GM18499 (cell line): ENCODE measurements at regions not wholly inside any gene's neighbourhood (a gene's known extent, or its start where the extent isn't known, plus 50 kb on each side); places are given as distances from the start of the nearest gene placed in this dataset.
"Not testable (repeated sequence)": the region's sequence is repeated elsewhere in the genome, so short reads cannot be mapped to it uniquely, and the experiment has no call there.

ENCODE experiments used
- ATAC-seq: cut with Tn5 transposase; IDR thresholded peaks from one replicate; pipeline ENCODE4 v1.9.1; 2021; ENCODE audit warnings: moderate number of reproducible peaks; ENCODE audit not compliant: insufficient read depth, unreplicated experiment

DNA sequence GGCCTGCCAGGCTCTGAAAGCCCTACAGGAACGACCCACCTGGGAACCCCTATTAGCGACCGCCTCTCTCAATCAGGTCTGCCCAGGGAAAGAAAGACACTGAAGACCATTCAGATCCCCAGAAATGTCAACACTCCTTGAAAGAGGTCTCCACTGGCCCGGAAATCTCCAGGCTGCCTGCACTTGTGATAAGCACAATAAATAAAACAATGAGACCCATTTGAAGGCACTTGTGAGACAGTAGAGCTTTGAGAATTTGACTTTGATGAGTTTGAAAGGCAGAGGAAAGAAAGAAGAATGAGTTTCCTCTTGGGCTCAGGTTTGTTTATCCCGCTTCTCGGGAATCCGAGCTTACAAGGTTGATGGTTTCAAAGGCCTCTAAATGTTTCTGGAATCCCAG, 416.3 kb downstream of the BUD13 start:
- ATAC-seq = no peak

DNA sequence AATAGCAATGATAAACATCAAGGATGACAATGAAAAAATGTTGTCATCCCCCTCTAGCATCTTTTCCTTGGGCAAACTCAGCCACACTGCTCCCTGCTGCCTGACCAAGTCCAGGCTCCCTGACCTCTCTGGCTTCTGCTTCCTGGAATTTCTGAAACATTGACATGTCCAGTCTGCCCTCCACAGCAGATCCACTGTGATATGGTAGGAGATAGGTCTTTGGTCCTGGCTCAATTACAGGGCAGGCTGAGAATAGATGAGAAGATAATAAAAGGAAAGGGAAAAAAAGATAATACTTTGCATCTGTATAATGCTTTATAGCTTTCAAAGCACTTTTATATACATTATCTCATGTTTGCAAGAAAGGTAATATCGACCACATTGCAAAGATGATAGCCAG, 417.7 kb downstream of the BUD13 start:
- ATAC-seq = no peak

GRCh38 chr11:116353589-116353988, 419.2 kb downstream of the BUD13 start:
- ATAC-seq = no peak

DNA sequence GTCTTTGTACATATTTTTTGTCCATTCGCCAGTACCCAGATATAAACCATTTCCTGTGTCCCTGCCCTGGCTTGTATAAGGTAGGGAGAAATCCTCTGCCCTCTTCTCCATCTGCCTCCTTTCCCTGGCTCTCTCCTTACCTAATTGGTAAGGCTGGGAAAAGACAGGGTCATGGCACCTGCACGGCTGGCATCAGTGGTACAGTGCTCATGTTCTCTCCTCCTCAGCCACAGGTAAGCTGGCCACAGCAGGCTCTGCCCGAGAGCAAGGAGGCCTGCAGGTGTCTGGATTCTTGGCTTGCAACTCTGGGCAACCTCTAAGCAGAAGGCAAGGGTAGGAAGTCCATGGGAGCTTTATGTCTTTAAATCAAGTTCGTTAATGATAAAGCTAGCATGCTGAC, 419.9 kb downstream of the BUD13 start:
- no peak for ATAC-seq

DNA sequence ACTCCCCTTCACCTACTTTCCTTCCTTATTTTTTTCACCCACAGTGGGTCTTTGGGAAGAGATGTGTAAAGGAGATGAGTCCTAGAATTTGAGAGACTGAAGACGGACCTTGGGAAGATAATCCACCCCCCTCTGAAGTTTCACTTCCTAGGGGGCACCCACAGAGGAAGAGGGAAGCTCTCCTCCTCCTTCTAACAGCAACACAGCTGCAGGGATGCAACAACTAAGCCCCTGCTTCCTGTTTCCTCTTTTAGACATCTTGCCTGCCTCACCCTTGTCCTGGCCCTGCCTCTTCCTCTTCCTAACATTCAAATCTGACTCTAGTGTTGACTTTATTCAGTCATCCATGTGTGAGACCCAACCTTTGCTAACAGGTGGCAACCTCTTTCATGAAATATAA, 424.6 kb downstream of the BUD13 start:
- no peak for ATAC-seq

DNA sequence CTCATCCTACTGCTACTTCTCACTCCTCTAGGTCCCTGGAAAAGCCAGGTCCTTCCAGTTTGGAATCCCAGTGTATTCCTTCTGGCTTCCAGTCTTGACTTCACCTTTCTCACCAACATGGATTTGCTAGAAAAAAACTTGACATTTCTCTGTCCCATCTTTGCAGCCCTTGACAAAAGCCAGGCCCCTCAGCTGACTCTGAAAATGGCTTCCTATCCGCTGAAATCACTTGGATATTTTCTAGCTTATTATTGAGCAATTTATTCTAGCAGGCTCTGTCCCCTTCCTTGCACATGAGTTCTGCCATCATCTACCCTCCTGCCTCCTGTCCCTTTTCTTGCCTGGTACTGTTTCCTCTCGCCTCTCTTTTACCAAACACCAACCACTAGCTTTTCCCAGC, 427.2 kb downstream of the BUD13 start:
- ATAC-seq = no peak

GRCh38 chr11:116344601-116345000, 428.2 kb downstream of the BUD13 start:
- no peak for ATAC-seq

DNA sequence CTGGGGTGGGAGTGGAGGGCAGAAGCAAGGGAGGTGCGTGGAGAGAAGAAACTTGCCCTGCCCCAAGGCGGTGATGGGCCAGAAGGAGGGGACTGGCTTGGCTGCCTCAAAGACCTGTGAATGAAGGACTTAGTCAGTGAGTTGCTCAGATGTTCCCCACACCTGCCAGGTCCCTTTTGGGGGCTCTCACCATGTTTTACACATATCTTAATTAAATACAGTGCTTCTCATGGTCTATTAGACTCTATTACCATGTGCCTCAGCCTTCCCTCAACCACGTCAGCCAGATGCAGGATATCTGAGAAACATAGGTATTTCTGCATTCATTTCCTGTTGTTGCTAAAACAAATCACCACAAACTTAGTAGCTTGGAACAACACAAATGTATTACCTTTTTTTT, 429.5 kb downstream of the BUD13 start:
- no peak for ATAC-seq

DNA sequence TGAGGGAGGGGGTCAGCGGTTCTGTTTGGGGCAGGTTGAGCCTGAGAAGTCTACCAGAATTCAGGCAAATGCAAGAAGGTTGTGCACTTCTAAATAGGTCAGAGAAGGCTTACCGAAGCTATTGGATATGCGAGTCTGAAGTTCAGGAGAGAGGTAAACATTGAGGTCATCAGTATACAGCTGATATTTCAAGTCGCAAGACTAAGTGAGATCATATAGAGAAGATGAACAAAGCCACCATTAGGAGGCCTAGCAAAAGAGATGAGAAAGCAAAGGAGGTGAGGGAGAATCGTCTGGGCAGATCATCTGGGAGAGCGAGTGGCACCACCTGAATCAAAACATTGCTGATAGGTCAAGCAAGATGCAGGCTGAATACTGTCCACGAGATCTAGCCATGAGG, 430.6 kb downstream of the BUD13 start:
- ATAC-seq = no peak

DNA sequence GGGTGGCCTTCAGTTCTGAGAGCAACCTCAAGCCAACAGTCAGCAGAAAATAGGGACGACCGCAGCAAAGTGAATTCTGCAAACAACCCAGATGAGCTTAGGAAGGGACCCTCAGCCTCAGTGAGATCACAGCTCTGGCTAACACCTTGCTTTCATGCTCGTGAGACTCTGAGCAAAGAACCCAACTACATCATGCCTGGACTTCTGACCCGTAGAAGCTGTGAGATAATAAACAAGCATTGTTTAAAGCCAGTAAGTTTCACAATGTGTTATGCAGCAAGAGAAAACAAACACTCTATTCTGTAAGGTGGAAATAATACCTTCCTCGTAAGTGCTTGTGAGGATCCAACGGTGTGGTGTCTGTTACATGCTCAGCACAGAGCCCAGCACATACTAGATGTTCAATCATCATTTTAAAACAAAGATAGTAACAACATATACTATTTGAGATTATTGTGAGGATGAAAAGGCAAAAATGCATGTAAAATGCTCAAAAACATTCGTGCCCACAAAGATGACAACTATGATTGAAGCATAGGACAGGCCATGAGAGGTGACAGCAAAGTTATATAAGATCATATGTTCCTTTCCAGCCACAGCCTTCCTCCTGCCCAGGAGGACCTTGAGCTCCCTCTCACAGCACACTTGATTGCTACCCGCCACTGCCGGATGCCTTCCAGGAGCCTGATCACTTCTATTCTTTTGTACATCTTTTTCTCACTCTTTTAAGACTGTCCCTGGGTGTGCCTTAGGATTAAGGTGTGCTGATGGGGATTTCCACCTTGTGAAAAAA, 433.3 kb downstream of the BUD13 start:
- no peak for ATAC-seq

GRCh38 chr11:116338500-116338899, 434.3 kb downstream of the BUD13 start:
- ATAC-seq = not testable (repeated sequence)

GRCh38 chr11:116336540-116336939, 436.2 kb downstream of the BUD13 start:
- ATAC-seq = no peak

- no peak for ATAC-seq
Observed at GRCh38 chr11:116335891-116336290, 436.9 kb downstream of the BUD13 start.

GRCh38 chr11:116335078-116335477, 437.7 kb downstream of the BUD13 start:
- ATAC-seq = no peak

DNA sequence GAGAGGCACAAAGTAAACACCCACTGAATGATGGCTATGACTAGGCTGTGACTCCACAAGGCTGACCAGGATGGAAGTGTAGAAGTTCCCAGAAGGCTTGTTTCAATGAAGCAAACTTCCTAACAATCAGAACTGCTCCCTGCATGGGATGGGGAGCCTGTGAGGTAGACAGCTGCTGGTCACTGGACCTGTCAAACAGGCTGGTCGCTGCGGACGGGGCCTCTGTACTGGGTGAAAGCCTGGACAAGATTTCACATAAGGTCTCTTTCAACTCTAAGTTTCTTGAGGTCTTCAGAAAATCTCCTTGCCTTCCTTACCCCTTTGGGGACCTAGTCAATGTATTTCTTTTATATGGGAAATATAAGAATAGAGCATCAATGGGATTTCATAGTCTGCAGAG, 438.2 kb downstream of the BUD13 start:
- ATAC-seq = no peak

GRCh38 chr11:116333001-116333535, 439.7 kb downstream of the BUD13 start:
- ATAC-seq = no peak

GRCh38 chr11:116332391-116332790, 440.4 kb downstream of the BUD13 start:
- no peak for ATAC-seq

GRCh38 chr11:116331381-116331780, 441.4 kb downstream of the BUD13 start:
- ATAC-seq = no peak

- no peak for ATAC-seq
Observed at GRCh38 chr11:116330439-116331185, 442.2 kb downstream of the BUD13 start.

GRCh38 chr11:116329354-116330090, 443.3 kb downstream of the BUD13 start:
- ATAC-seq = no peak

DNA sequence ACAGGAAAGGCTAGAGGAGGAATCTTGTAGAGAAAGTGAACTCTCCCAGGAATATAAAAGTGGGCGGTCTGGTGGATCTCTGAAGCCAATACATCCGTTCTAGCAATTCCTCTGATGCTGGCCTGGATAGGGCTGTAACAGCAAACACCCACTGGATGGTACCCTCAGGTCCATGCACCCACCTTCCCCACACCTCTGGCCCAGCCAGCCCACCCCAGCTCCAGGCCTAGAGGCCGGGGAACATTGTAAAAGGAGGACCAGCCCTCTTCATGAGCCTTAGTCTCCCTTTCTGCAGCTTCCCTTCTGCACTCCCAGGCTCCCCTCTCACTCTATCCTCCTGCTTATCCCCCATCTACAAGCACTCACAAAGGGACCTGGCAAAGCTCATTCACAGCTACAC, 443.9 kb downstream of the BUD13 start:
- no peak for ATAC-seq
